ENCODE measurements at regions not wholly inside any gene's neighbourhood (a gene's known extent, or its start where the extent isn't known, plus 50 kb on each side); places are given as distances from the start of the nearest gene placed in this dataset.

DNA sequence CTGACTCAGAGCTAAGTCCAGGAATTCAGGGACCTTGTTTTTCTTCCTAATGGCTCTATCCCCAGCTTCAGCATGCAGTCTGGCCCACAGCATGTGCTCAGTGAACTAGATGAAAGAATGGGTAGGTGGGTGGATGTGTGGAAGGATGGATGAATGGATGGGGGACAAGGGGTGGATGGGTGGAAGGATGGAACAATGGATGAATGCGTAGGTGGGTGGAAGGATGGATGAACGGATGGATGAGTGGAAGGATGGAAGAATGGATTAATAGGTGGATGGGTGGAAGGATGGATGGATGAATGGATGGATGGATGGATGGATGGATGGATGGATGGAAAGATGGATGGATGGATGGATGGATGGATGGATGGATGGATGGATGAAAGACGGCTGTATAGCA is 79.7 kb upstream of the SFSWAP start:
- Histone ChIP-seq H2BK5ac (ENCODE audit: low read depth, low read length) (no peak overlapping the region), H3K56ac (replicated peaks; ENCODE audit: insufficient read length, low read depth, low read length) (no peak overlapping the region), H3K14ac (ENCODE audit: insufficient read length) (no peak overlapping the region), H3K18ac (ENCODE audit: extremely low read depth, low read length) (no peak overlapping the region), H3K9ac (replicated peaks in 1 of 4; ENCODE audit: extremely low read depth in 1 of 4, low read depth in 3 of 4, low read length in 3 of 4) (no peak overlapping the region), H4K8ac (ENCODE audit: extremely low read depth, insufficient read depth, low read length) (no peak overlapping the region), H2BK15ac (ENCODE audit: low read length) (no peak overlapping the region), H3K36me3 (ENCODE audit: control insufficient read depth in 2 of 4, insufficient read depth in 4 of 4, low read length in 3 of 4) (no peaks in the 10 kb centered on the region), H2AK5ac (ENCODE audit: low read depth, low read length) (no peak overlapping the region), H2BK12ac (ENCODE audit: low read depth, low read length) (no peak overlapping the region; the same call in 1 of the 2 replicates), H3K79me1 (ENCODE audit: low read depth, low read length) (no peaks in the 10 kb centered on the region), H3K4me1 (replicated peaks in 1 of 4; ENCODE audit: control insufficient read depth in 3 of 4, insufficient read depth in 4 of 4, low read length in 3 of 4) (peaks cover 0 to 10% (median 0%) of the 10 kb centered on the region in 4 experiments; a peak in 2 of 7 replicates), H4K5ac (ENCODE audit: insufficient read length, low read depth, low read length) (no peak overlapping the region), H2BK120ac (replicated peaks; ENCODE audit: low read depth, low read length) (no peak overlapping the region), H2BK20ac (ENCODE audit: low read length) (no peak overlapping the region), H4K91ac (replicated peaks; ENCODE audit: insufficient read length, low read length) (peak overlapping the region; percentile 95), H3K79me2 (ENCODE audit: control insufficient read depth in 1 of 2, insufficient read depth in 2 of 2, low read length in 2 of 2) (no peaks in the 10 kb centered on the region), H3K23ac (ENCODE audit: insufficient read length) (no peak overlapping the region), H3K27ac (ENCODE audit: low read depth, low read length) (no peak overlapping the region), H3K23me2 (ENCODE audit: low read depth, low read length) (peaks cover 12% of the 10 kb centered on the region; the same call in 1 of the 2 replicates), H2AFZ (ENCODE audit: low read length) (no peak overlapping the region), H3K4me3 (ENCODE audit: extremely low read depth in 1 of 4, insufficient read depth in 2 of 4, low read depth in 3 of 4, low read length in 4 of 4) (no peak overlapping the region), H4K20me1 (replicated peaks in 1 of 2; ENCODE audit: control insufficient read depth in 1 of 2, insufficient read depth in 2 of 2, low read length in 2 of 2) (no peaks in the 10 kb centered on the region), H3K4me2 (ENCODE audit: insufficient read depth in 1 of 2, low read depth in 2 of 2, low read length in 2 of 2) (no peak overlapping the region), H3K4ac (replicated peaks; ENCODE audit: insufficient read length, low read depth, low read length) (no peak overlapping the region), H3K27me3 (replicated peaks in 1 of 4; ENCODE audit: control insufficient read depth in 3 of 4, extremely low read depth in 1 of 4, insufficient read depth in 3 of 4, low read length in 3 of 4) (no peaks in the 10 kb centered on the region), H3K9me3 (ENCODE audit: insufficient read depth in 2 of 2, low read depth in 1 of 2, low read length in 1 of 2) (no peaks in the 10 kb centered on the region)
- POLR2A ChIA-PET (ENCODE audit: partially characterized antibody) = no interaction called here
- DNase-seq (ENCODE audit: low read depth in 1 of 2, low spot score in 2 of 2) (no peak), FAIRE-seq (no peak)
- no peak for TF ChIP-seq MAFK (IDR thresholded peaks at IDR 0.05; ENCODE audit: low read depth, low read length)
- TF ChIP-seq SIN3A (conservative IDR thresholded peaks at IDR 0.05 in 1 of 2, IDR thresholded peaks at IDR 0.05 in 1 of 2; ENCODE audit: low read depth in 1 of 2, low read length in 2 of 2) = no peak
- WGBS, 2 experiments (ENCODE audit: extremely low coverage in 1 of 2, insufficient coverage in 1 of 2, insufficient read length in 1 of 2, insufficient replicate concordance in 2 of 2, low coverage in 1 of 2, low lambda C conversion rate in 2 of 2, missing lambda C conversion rate in 1 of 2) = 59 to 100% methylated on average over 1 to 3 of the region's 3 CpGs
- CTCF ChIA-PET (ENCODE audit: partially characterized antibody) = no interaction called here

All from H1 (cell line).